ENCODE measurements at regions not wholly inside any gene's neighbourhood (a gene's known extent, or its start where the extent isn't known, plus 50 kb on each side); places are given as distances from the start of the nearest gene placed in this dataset.

GRCh38 chr20:60802676-60803075 lies 449.4 kb upstream of the CDH4 start:
- no peaks in the 10 kb centered on the region for H3K27me3 ChIP-seq (replicated peaks; ENCODE audit: control insufficient read depth, insufficient read depth, low read length, poor library complexity, severe bottlenecking)
- no peak for DNase-seq
- no peak overlapping the region for H3K4me3 ChIP-seq (ENCODE audit: insufficient read depth, low read depth, low read length, poor library complexity, severe bottlenecking)
- H3K9me3 ChIP-seq (ENCODE audit: control insufficient read depth, low read length), result no peaks in the 10 kb centered on the region
- H3K36me3 ChIP-seq (ENCODE audit: control insufficient read depth, insufficient read depth, low read length), result no peaks in the 10 kb centered on the region
- H3K27ac ChIP-seq (ENCODE audit: insufficient read depth, low read length, poor library complexity, severe bottlenecking), result no peak overlapping the region
- H3K4me1 ChIP-seq (ENCODE audit: control insufficient read depth, insufficient read depth, low read length, poor library complexity, severe bottlenecking), result no peaks in the 10 kb centered on the region

- H3K9me3 ChIP-seq (ENCODE audit: control insufficient read depth, low read length), result no peaks in the 10 kb centered on the region
- no peak for DNase-seq
- no peak overlapping the region for H3K27ac ChIP-seq (ENCODE audit: insufficient read depth, low read length, poor library complexity, severe bottlenecking)
- H3K36me3 ChIP-seq (ENCODE audit: control insufficient read depth, insufficient read depth, low read length), result no peaks in the 10 kb centered on the region
- no peaks in the 10 kb centered on the region for H3K4me1 ChIP-seq (ENCODE audit: control insufficient read depth, insufficient read depth, low read length, poor library complexity, severe bottlenecking)
- no peaks in the 10 kb centered on the region for H3K27me3 ChIP-seq (replicated peaks; ENCODE audit: control insufficient read depth, insufficient read depth, low read length, poor library complexity, severe bottlenecking)
- H3K4me3 ChIP-seq (ENCODE audit: insufficient read depth, low read depth, low read length, poor library complexity, severe bottlenecking), result no peak overlapping the region
Measured at GRCh38 chr20:60803335-60804055, 448.6 kb upstream of the CDH4 start.

DNA sequence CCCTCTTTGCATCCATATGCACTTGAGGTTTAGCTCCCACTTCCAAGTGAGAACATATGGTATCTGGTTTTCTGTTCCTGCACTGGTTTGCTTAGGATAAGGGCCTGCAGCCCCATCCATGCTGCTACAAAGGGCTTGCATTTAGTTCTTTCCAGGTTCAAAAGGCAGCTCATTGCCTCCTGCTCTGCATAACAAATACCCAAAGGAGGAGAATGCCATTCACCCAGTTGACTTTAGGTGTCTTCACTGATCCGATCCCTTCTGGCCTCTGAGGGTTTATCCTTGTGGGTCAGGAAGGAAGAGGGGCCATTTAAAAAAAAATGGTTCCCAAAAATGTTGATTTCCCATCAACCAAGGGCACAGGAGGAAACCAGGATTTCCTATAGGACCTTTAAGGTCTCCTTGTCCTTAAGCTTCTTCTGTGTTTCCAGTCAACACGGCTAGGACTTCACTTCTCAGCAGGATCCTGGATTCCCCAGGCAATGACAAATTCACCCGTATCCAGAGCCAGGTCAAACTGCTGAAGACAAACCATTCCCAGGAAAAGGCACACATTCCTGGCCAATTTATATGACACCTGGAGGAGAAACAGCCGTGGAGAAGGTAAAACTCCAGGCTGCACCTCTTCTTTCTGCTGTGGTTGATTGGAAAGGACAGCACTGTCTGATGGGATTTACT lies 447.7 kb upstream of the CDH4 start:
- no peak for DNase-seq
- Histone ChIP-seq H3K9me3 (ENCODE audit: control insufficient read depth, low read length) (no peaks in the 10 kb centered on the region), H3K36me3 (ENCODE audit: control insufficient read depth, insufficient read depth, low read length) (no peaks in the 10 kb centered on the region), H3K27me3 (replicated peaks; ENCODE audit: control insufficient read depth, insufficient read depth, low read length, poor library complexity, severe bottlenecking) (no peaks in the 10 kb centered on the region), H3K4me3 (ENCODE audit: insufficient read depth, low read depth, low read length, poor library complexity, severe bottlenecking) (no peak overlapping the region), H3K4me1 (ENCODE audit: control insufficient read depth, insufficient read depth, low read length, poor library complexity, severe bottlenecking) (no peaks in the 10 kb centered on the region), H3K27ac (ENCODE audit: insufficient read depth, low read length, poor library complexity, severe bottlenecking) (no peak overlapping the region)

DNA sequence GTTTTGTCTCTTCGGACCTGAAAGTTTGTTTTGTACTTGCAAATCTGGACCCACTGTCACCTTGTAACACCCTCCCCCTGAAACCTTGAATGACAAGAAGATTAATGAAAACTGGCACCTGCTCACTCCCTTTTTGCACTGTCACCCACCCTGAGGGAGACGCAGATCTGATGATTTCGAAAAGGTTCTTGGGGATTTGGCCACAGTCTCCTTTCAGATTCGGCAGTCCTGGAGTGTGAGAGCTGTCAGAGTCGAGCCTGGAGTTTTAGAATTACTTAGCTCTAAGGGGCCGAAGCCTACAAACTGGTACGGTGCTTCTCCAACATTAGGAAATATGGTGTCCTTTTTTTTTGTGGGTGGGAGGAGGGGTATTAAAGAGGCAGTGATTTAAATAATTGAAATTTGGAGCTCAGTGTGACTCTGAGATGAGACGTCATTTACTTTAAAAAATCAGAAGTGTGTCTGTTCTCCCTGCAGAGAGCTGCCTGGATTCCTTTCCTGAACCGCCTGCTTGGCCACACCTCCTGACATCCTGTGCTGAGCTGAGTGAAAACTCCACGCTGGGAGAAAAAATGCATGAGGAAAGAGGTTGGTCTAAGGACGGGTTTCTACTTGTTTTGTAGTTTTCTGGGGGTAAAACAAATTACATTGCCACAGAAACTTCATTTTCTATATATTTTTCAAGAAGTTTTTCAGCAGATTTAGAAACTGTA lies 447.0 kb upstream of the CDH4 start:
- Histone ChIP-seq H3K4me1 (ENCODE audit: control insufficient read depth, insufficient read depth, low read length, poor library complexity, severe bottlenecking) (no peaks in the 10 kb centered on the region), H3K36me3 (ENCODE audit: control insufficient read depth, insufficient read depth, low read length) (no peaks in the 10 kb centered on the region), H3K4me3 (ENCODE audit: insufficient read depth, low read depth, low read length, poor library complexity, severe bottlenecking) (no peak overlapping the region), H3K27ac (ENCODE audit: insufficient read depth, low read length, poor library complexity, severe bottlenecking) (no peak overlapping the region), H3K9me3 (ENCODE audit: control insufficient read depth, low read length) (no peaks in the 10 kb centered on the region), H3K27me3 (replicated peaks; ENCODE audit: control insufficient read depth, insufficient read depth, low read length, poor library complexity, severe bottlenecking) (no peaks in the 10 kb centered on the region)
- no peak for DNase-seq

- no peaks in the 10 kb centered on the region for H3K9me3 ChIP-seq (ENCODE audit: control insufficient read depth, low read length)
- H3K36me3 ChIP-seq (ENCODE audit: control insufficient read depth, insufficient read depth, low read length), result no peaks in the 10 kb centered on the region
- H3K27me3 ChIP-seq (replicated peaks; ENCODE audit: control insufficient read depth, insufficient read depth, low read length, poor library complexity, severe bottlenecking), result no peaks in the 10 kb centered on the region
- DNase-seq, result no peak
- no peaks in the 10 kb centered on the region for H3K4me1 ChIP-seq (ENCODE audit: control insufficient read depth, insufficient read depth, low read length, poor library complexity, severe bottlenecking)
- no peak overlapping the region for H3K27ac ChIP-seq (ENCODE audit: insufficient read depth, low read length, poor library complexity, severe bottlenecking)
- H3K4me3 ChIP-seq (ENCODE audit: insufficient read depth, low read depth, low read length, poor library complexity, severe bottlenecking), result no peak overlapping the region
Measured at GRCh38 chr20:60806354-60806753, 445.7 kb upstream of the CDH4 start.

GRCh38 chr20:60806824-60807223 lies 445.2 kb upstream of the CDH4 start:
- Histone ChIP-seq H3K27me3 (replicated peaks; ENCODE audit: control insufficient read depth, insufficient read depth, low read length, poor library complexity, severe bottlenecking) (no peaks in the 10 kb centered on the region), H3K27ac (ENCODE audit: insufficient read depth, low read length, poor library complexity, severe bottlenecking) (no peak overlapping the region), H3K4me3 (ENCODE audit: insufficient read depth, low read depth, low read length, poor library complexity, severe bottlenecking) (no peak overlapping the region), H3K9me3 (ENCODE audit: control insufficient read depth, low read length) (no peaks in the 10 kb centered on the region), H3K4me1 (ENCODE audit: control insufficient read depth, insufficient read depth, low read length, poor library complexity, severe bottlenecking) (no peaks in the 10 kb centered on the region), H3K36me3 (ENCODE audit: control insufficient read depth, insufficient read depth, low read length) (no peaks in the 10 kb centered on the region)
- DNase-seq, result no peak

DNA sequence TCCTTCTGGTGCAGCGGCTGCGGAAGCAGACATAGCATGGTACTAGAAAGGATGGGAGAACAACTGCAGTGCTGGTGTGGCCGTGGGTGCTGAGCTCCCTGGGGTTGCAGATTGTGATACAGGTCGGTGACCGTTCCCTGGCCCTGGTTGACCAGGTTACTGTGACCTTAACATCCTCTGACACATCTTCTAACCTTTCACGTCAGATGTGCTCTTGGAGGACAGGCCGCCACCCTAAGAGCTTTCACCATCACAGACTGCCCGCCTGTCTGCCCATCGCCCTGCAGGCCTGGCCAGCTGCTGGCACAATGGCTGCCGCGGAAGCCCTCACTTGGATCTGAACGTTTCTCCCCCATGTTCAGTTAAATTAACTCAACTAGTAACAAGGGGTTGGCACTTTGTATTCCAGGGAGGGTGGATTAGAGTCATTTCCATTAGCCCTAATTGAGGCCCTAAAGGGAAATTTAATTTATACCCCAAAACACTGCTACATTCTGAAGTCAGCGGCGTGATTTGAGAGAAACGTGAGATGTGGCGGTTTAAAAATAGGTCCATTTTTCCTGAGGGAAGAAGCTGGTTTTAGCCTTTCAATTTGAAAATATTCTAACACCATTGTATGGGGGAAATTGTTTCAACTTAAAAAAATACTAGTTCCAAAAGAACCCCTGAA lies 443.9 kb upstream of the CDH4 start:
- no peaks in the 10 kb centered on the region for H3K9me3 ChIP-seq (ENCODE audit: control insufficient read depth, low read length)
- DNase-seq, result no peak
- H3K36me3 ChIP-seq (ENCODE audit: control insufficient read depth, insufficient read depth, low read length), result no peaks in the 10 kb centered on the region
- H3K27me3 ChIP-seq (replicated peaks; ENCODE audit: control insufficient read depth, insufficient read depth, low read length, poor library complexity, severe bottlenecking), result no peaks in the 10 kb centered on the region
- no peak overlapping the region for H3K4me3 ChIP-seq (ENCODE audit: insufficient read depth, low read depth, low read length, poor library complexity, severe bottlenecking)
- H3K4me1 ChIP-seq (ENCODE audit: control insufficient read depth, insufficient read depth, low read length, poor library complexity, severe bottlenecking), result no peaks in the 10 kb centered on the region
- H3K27ac ChIP-seq (ENCODE audit: insufficient read depth, low read length, poor library complexity, severe bottlenecking), result no peak overlapping the region

DNA sequence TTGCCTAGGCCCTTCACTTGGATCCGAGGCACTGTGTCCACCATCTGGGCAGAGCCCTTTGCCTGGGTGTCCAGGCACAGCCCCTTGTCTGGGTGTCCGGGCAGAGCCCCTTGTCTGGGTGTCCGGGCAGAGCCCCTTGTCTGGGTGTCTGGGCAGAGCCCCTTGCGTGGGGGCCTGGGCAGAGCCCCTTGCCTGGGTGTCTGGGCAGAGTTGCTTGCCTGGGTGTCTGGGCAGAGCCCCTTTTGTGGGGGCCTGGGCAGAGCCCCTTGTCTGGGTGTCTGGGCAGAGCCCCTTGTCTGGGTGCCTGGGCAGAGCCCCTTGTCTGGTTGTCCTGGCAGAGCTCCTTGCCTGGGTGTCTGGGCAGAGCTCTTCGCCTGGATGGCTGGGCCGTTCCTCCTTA lies 443.4 kb upstream of the CDH4 start:
- H3K4me3 ChIP-seq (ENCODE audit: insufficient read depth, low read depth, low read length, poor library complexity, severe bottlenecking), result no peak overlapping the region
- H3K4me1 ChIP-seq (ENCODE audit: control insufficient read depth, insufficient read depth, low read length, poor library complexity, severe bottlenecking), result no peaks in the 10 kb centered on the region
- no peaks in the 10 kb centered on the region for H3K9me3 ChIP-seq (ENCODE audit: control insufficient read depth, low read length)
- H3K27ac ChIP-seq (ENCODE audit: insufficient read depth, low read length, poor library complexity, severe bottlenecking), result no peak overlapping the region
- no peaks in the 10 kb centered on the region for H3K36me3 ChIP-seq (ENCODE audit: control insufficient read depth, insufficient read depth, low read length)
- no peaks in the 10 kb centered on the region for H3K27me3 ChIP-seq (replicated peaks; ENCODE audit: control insufficient read depth, insufficient read depth, low read length, poor library complexity, severe bottlenecking)
- DNase-seq, result no peak

- Histone ChIP-seq H3K4me1 (ENCODE audit: control insufficient read depth, insufficient read depth, low read length, poor library complexity, severe bottlenecking) (no peaks in the 10 kb centered on the region), H3K36me3 (ENCODE audit: control insufficient read depth, insufficient read depth, low read length) (no peaks in the 10 kb centered on the region), H3K9me3 (ENCODE audit: control insufficient read depth, low read length) (no peaks in the 10 kb centered on the region), H3K27me3 (replicated peaks; ENCODE audit: control insufficient read depth, insufficient read depth, low read length, poor library complexity, severe bottlenecking) (no peaks in the 10 kb centered on the region), H3K4me3 (ENCODE audit: insufficient read depth, low read depth, low read length, poor library complexity, severe bottlenecking) (no peak overlapping the region), H3K27ac (ENCODE audit: insufficient read depth, low read length, poor library complexity, severe bottlenecking) (no peak overlapping the region)
- DNase-seq, result no peak
Measured at GRCh38 chr20:60810561-60810960, 441.5 kb upstream of the CDH4 start.

DNA sequence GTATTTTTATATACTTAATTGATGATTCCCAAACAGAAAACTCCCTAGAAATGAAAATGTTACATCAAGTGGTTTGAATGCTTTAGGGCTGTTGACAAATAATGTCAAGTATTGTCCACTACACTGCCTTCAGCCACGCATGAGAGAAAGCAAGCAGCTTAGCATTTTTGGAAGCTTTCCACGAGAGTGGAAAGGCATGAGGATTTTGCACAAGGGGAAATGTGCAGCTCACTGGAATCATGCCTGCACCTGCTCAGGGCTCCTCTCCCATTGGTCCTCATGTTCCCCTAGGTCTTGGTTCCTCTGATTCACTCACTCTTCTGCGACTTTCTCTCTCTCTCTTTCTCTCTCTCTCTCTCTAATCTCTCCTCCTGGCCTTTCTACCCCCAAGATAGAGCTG lies 439.5 kb upstream of the CDH4 start:
- H3K4me3 ChIP-seq (ENCODE audit: insufficient read depth, low read depth, low read length, poor library complexity, severe bottlenecking), result no peak overlapping the region
- H3K36me3 ChIP-seq (ENCODE audit: control insufficient read depth, insufficient read depth, low read length), result no peaks in the 10 kb centered on the region
- H3K4me1 ChIP-seq (ENCODE audit: control insufficient read depth, insufficient read depth, low read length, poor library complexity, severe bottlenecking), result no peaks in the 10 kb centered on the region
- no peaks in the 10 kb centered on the region for H3K9me3 ChIP-seq (ENCODE audit: control insufficient read depth, low read length)
- H3K27me3 ChIP-seq (replicated peaks; ENCODE audit: control insufficient read depth, insufficient read depth, low read length, poor library complexity, severe bottlenecking), result no peaks in the 10 kb centered on the region
- H3K27ac ChIP-seq (ENCODE audit: insufficient read depth, low read length, poor library complexity, severe bottlenecking), result no peak overlapping the region
- DNase-seq, result no peak

Data from effector memory CD4-positive, alpha-beta T cell (primary cell).